CD4-positive, alpha-beta T cell treated with Interferon gamma for 1 hour (primary cell): ENCODE measurements at regions not wholly inside any gene's neighbourhood (a gene's known extent, or its start where the extent isn't known, plus 50 kb on each side); places are given as distances from the start of the nearest gene placed in this dataset.

Source experiments
- DNase-seq: peaks from one replicate; pipeline ENCODE4 v3.0.0-alpha.2; 2020

- no peak for DNase-seq
These were observed 310.0 kb downstream of the BTG1 start for GRCh38 chr12:91835693-91836092.

- DNase-seq, result no peak
These were observed 311.8 kb downstream of the BTG1 start for GRCh38 chr12:91833780-91834359.

DNA sequence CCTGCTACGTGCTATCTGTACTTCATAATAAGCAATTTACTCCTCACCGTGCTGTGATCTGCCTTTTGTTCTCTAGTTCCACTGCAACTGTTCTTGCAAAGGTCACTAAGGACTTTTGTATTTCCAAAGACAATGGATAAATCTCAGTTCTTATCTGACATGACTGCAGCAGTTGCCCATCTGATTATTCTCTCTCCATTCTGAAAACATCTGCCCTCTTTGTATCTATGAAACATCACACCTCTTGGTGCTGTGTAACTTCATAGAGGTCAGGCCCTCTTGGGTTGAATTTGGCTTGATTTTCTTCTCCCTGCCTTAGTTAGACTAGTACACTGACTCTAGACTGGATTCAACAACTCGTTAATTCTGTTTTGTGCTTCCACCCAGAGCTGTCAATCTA lies 319.6 kb downstream of the BTG1 start:
- DNase-seq, result no peak

- DNase-seq, result no peak
These were observed 320.7 kb downstream of the BTG1 start for GRCh38 chr12:91824991-91825390.

GRCh38 chr12:91819132-91819447 lies 326.6 kb downstream of the BTG1 start:
- DNase-seq, result no peak

DNA sequence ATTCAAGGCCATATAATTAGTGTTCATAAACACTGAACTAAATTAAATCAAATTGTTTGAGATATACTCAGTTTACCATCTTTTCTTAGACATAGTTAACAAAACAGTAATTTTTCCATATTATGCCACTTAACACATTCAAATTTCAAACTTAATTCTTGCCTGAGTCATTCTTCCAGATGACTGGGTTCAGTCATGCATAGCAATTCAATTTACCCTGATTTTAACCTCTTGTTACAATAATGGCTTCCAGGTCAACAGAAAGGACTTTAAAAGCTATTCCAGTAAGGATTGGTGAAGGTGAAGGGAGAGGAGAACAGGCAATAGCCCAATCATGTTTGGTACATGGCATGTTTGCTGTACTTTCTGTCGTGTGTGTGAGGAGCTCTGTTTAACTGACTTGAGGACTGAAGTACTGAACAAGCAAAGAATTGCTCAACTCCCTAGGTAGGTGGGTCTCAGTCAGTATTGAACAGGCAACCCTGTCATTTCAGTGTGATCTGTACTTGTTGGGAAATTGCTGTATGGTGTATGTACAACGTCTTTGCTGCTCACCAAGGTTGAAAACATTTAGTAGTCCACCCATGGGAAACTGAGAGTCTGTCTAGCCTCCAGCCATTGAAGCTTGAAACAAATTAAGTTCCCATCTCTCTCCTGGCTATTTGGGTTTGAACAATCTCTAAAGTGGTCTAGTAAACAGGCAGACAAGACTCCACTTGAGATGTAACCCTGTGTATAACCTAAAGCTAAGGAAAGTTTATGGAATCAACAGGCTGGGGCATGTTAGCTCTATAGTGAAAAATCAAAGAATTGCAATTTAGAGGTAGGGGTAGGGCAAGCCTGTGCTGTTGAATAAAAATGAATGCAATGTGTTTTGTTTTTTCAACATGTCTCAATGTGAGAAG lies 327.2 kb downstream of the BTG1 start:
- no peak for DNase-seq

DNA sequence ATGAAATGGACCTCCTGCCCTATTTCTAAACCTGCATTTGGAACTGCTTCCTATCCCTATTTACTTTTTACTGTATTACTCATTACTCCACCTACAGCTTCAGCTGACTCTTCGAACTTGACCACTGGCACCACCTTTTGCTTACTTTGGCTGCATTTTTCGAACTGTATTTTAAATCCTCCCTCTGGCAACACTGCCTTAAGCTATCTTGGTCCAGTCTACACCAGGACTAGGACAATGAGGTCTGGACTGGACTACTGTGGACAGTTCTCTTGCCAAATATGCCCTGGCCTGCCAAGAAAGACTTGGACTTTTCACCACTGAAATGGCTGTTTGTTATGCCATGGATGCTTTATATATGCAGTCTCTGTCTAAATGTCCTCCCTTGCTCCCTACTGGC lies 328.1 kb downstream of the BTG1 start:
- no peak for DNase-seq

DNA sequence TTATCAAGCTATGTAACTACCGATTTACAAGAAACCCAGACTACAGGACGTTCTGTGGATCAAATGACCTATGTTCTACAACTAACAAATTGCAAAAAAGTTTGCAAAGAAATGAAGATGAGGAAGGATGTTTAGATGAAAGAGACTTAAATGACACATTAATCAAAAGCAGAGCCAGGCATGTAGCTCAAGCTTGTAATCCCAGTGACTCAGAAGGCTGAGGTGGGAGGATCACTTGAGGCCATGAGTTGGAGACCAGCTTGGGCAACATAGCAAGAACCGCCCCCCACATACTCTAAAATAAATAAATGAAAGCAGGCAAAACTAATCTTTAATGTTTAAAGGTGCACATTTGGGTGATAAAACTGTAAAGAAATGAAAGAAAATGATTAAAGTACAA lies 331.9 kb downstream of the BTG1 start:
- DNase-seq, result no peak

DNA sequence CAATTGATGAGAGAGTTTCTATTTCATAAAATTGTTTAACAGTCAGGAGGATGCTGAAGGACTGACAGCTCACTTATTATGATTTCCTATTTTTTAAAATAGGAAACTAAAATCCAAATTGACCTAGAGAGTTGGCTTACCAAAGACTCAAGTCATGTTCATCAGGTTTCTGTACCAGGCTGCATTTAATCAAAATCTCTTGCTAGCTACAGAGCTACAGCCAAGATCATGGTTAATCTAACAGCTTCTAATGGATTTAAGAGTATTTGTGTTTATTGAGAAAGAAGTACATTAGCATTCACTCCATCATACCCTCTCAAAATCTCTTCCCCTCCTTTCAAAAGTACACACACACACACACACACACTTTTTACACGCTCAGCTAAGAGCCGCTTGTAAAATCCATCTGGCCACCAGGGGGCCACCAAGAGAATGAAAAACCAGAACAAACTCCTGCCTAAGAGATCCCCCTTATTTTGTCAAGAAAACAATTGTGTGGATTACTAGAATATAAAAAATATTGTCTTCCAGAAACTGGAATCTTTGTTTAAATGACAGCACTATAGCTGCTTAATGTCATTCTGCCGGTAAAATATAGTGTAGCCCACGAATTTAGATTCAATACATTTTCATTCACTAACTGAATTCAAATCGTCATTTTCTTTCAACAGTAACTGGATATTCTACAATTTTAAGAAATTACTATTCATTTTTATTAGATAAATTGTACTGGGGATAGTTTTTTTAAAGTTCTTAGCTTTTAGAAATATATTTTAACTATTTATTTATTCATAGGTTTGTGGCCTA lies 334.0 kb downstream of the BTG1 start:
- DNase-seq, result peak; percentile 74

DNA sequence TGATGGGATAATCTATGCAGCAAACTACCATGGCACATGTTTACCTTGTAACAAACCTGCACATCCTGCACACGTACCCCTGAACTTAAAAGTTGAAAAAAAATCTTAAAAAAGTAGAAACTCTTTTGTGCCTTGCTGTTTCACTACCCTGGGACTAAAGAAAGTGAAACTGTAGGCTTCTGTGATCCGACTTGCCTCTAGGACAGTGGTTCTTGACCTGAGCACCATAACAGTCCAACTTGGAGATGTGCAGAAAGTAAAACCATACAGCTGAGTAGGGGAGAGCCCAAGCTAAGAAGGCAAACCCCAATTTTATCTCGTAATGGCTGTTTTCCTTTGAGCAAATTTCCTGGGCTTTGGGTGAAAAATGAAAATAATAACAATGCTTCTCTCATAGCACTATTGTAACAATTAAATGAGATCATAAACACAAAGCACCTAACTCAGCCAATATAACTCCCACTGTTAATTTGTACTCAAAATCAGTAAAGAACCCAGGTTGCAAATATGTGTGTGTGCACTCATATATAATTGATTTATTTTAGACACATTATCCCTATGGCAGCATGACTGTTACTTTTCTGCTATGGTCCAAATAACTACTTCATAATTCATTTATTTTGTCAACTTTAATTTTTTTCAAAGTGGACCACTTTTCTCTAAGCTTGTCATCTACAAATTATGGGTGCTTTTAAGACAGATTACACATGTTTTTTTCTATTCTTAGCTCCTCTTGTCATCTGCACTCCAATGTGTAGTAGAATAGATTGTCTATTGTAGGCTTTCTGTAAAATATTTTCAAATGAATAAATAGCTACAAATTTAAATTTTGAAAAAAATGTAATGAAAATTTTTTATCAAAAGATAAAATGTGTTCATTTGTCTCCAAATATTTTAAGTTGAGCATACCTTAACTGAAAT lies 334.9 kb downstream of the BTG1 start:
- DNase-seq, result no peak

DNA sequence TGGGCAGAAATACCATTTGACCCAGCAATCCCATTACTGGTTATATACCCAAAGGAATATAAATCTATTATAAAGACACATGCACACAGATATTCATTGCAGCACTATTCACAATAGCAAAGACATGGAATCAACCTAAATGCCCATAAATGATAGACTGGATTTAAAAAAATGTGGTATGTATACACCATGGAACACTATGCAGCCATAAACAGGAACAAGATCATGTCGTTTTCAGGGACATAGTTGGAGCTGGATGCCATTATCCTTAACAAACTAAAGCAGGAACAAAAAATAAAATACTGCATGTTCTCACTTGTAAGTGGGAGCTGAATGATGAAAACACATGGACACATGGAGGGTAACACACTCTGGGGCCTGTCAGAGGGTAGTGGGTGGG lies 335.6 kb downstream of the BTG1 start:
- DNase-seq, result no peak

- DNase-seq, result no peak
These were observed 340.6 kb downstream of the BTG1 start for GRCh38 chr12:91805031-91805430.

DNA sequence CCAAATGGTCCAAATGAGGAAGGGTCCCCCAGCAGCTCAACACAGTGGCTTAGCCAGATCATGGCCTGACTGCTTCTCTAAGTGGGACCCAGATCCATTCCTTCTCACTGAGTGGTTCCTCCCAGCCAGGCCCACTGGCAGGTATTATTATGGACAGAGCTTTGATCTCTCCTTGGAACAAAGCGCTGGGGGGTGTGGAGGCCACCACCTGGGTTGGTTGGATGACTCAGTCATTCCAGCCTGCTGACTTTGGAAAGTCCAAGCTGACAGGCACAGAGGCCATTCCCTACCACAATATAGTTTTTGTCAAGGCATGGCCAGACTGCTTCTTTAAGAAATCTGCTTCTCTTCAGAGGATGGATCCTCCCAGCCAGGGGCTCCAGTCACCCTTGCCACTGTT lies 341.1 kb downstream of the BTG1 start:
- DNase-seq, result no peak

- DNase-seq, result no peak
These were observed 344.6 kb downstream of the BTG1 start for GRCh38 chr12:91801048-91801447.

DNA sequence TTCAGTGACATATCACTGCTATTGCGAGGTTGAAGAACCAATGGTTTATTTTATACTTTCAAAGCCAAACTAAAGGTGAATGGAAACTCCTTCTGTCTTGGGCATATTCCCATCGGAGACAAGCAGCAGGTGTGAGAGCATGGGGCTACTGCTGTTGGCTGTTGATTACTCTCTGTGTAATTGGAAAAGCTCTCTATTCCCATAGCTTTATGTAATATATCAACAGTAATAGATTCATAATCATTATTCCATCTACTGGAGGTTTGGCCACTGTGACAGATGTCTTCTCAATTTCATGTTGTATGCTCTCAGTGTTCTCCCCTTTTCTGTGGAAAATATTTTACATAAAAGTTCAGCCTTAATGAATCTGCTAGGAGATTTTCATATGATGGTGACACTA lies 352.0 kb downstream of the BTG1 start:
- no peak for DNase-seq

DNA sequence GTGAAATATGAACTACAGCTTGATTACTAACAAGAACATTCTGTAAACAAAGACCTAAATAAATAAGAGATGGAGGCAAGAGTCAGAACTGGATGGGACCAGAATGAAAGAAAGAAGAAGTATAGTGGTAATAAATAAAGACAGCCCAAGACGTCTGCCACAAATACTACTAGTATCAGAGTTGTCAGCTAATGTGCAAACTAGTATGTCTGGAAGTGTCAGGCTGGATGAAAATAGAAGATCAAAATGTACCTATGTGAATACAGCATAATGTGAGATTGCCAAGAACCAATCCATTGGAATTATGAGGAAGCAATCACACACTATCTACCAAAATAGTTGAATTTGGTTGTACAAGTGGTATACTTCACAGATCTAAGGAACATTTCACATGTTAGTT lies 353.0 kb downstream of the BTG1 start:
- no peak for DNase-seq

DNA sequence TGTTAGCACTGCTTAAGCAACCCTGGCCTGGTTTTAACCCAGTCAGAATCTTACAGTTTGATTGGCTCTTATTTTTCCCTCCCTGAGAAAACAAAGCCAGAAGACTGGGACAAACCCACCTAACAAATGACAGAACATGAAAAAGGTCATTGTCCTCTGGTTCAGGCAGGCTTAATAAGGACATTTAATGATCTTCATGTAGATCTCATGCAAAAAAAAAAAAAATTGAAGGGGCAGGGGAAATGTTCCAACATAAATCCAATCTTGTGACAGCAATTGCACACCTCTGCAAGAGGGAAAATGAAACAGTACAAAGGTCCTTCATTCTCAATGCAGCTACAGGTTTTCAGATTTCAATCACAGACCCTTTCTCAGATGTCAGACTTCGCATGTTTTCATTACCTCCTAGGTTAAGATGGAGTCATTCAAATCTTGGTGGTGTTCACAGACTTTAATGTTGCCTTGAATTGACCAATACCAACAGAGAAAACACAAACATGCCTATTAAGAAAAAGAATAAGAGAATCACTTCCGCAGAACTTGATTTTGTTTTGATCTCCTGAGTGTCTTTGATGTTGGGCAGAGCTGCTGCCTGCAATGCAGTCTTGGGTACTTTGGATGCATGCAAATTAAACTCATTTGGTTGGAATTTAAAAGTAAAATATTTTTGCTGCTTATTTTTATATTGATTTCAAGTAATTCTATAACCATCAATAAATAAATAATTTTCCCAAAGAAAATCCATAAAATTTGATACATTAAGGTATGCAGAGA lies 359.0 kb downstream of the BTG1 start:
- no peak for DNase-seq

DNA sequence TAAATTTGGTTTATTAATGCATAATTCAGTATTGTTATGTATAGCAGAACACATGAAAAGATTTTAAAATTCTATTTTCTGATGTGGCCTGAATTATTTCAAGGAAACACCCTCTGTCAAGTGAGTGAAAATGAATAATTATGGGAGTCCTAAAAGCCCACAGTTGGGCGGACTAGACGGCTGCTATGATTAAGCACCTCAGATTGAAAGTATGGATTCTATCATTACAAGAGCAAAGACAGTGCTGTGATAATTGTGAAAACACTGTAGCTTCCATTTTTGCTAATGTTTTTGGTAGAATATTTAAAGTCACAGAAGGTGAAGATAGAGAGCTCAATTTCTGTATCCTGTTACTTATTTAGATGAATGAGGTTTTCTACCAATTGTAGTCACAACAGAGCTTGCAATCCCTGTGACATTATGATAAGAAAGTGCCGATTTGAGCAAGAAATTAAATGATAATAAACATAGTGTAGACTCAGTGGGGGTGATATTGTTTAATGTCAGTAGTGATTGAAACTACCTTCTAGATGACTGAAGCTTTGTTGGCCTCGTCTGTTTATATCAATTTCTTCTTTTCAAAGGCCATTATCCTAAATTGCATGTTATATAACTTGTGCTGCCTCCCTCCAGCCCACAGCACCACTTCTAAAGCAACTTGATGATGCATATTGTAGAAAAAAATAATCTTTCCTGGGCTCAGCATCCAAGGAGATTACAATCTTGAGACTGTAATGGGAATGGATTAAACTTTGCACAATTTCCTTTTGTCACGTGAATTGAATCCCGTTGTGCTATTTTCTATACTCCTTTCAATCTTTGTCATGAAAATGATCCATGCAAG lies 359.8 kb downstream of the BTG1 start:
- no peak for DNase-seq

GRCh38 chr12:91781114-91781513 lies 364.5 kb downstream of the BTG1 start:
- no peak for DNase-seq

DNA sequence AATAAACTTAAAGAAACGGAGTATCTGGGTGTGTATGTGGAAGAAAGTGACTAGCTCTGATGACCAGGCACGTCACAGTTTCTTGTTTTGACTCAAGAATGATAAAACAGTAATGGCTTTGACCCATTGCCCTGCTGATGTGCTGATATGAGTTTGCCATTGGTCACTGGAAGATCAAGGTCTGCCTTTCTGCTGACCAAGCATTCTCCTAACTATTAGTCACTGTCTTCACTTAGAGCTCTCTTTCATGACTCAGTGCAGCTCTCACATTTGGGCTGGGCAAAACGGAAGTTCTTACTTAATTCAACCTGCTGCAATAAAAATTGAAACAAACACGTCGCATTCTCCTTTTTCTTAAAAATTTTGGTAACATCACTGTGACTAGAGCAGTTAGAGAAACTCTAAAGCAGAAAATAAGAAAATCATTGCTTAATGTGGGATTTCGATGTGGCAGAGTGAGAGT lies 366.7 kb downstream of the BTG1 start:
- DNase-seq, result peak; percentile 31
